ES-I3 (cell line): ENCODE measurements at regions not wholly inside any gene's neighbourhood (a gene's known extent, or its start where the extent isn't known, plus 50 kb on each side); places are given as distances from the start of the nearest gene placed in this dataset.

Experiments
- H3K36me3 ChIP-seq: 2 replicates; pipeline ENCODE4 v1.6.1; 2013; ENCODE audit warnings: mild to moderate bottlenecking, low read length, control low read depth, moderate library complexity; ENCODE audit not compliant: insufficient read depth
- H3K4me1 ChIP-seq: 2 replicates; pipeline ENCODE4 v1.6.1; 2013; ENCODE audit warnings: mild to moderate bottlenecking, control low read depth, low read length; ENCODE audit not compliant: insufficient read depth
- H3K9ac ChIP-seq: 2 replicates; pipeline ENCODE4 v1.6.1; 2013; ENCODE audit warnings: low read depth, mild to moderate bottlenecking, low read length, moderate library complexity
- H3K9me3 ChIP-seq: 2 replicates; pipeline ENCODE4 v1.6.1; 2013; ENCODE audit warnings: mild to moderate bottlenecking, low read length, moderate library complexity; ENCODE audit not compliant: control insufficient read depth, insufficient read depth

GRCh38 chr11:70521475-70522308, 123.4 kb downstream of the CTTN start:
- Histone ChIP-seq H3K9me3 (no peaks in the 10 kb centered on the region), H3K36me3 (no peaks in the 10 kb centered on the region), H3K4me1 (peaks cover 39% of the 10 kb centered on the region), H3K9ac (no peak overlapping the region)

DNA sequence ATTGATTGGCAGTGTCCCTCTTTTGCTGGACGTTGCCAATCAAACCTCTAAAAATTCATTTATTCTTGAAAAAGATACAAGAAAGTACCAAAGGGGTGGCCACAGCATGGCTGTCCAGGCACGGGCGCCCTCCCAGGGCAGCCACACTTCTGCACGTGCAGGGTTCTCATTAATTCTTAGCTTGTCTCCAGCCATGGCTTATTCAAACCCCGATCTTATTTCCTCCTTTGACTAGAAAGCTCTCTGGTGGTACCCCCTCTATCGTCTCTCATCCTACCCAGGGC, 123.9 kb downstream of the CTTN start:
- no peak overlapping the region for H3K9ac ChIP-seq
- no peaks in the 10 kb centered on the region for H3K9me3 ChIP-seq
- no peaks in the 10 kb centered on the region for H3K36me3 ChIP-seq
- H3K4me1 ChIP-seq, result peaks cover 39% of the 10 kb centered on the region

DNA sequence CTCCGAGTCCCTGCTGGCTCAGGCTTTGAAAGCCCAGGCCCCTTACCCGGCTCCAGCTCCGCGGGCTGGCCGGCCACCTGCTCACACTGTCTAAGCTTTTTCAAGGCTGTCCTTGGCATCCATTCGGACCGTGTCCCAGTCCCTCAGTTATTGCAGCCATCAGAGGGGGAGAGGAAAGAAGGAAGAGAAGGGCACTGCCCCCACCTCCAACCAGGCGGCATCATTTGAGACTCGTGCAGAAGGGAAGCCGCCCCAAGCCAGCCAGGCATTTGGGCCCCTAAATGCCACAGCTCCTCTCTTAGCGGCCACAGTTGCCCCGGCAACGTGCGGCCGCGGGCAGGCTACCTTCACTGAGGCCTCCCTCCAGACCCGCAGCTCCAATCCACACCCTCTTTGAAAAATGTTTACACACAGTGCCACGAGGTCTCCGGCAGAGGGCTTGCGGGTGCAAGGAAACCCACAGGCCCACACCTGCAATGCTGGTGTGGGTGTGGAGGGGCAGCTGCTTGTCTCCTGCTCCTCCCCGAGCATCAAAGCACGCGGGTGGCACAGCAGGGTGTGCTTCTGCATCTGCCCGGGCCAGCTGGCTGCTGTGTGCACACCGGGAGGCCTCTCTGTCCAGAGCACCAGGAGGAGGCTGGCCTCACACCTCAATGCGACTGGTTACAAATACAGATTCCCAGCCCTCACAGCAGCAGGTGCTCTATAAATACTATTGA, 124.4 kb downstream of the CTTN start:
- Histone ChIP-seq H3K4me1 (peaks cover 39% of the 10 kb centered on the region), H3K36me3 (no peaks in the 10 kb centered on the region), H3K9ac (no peak overlapping the region), H3K9me3 (no peaks in the 10 kb centered on the region)

GRCh38 chr11:70523384-70524095, 125.2 kb downstream of the CTTN start:
- Histone ChIP-seq H3K36me3 (no peaks in the 10 kb centered on the region), H3K9ac (no peak overlapping the region), H3K4me1 (peaks cover 36% of the 10 kb centered on the region), H3K9me3 (no peaks in the 10 kb centered on the region)

DNA sequence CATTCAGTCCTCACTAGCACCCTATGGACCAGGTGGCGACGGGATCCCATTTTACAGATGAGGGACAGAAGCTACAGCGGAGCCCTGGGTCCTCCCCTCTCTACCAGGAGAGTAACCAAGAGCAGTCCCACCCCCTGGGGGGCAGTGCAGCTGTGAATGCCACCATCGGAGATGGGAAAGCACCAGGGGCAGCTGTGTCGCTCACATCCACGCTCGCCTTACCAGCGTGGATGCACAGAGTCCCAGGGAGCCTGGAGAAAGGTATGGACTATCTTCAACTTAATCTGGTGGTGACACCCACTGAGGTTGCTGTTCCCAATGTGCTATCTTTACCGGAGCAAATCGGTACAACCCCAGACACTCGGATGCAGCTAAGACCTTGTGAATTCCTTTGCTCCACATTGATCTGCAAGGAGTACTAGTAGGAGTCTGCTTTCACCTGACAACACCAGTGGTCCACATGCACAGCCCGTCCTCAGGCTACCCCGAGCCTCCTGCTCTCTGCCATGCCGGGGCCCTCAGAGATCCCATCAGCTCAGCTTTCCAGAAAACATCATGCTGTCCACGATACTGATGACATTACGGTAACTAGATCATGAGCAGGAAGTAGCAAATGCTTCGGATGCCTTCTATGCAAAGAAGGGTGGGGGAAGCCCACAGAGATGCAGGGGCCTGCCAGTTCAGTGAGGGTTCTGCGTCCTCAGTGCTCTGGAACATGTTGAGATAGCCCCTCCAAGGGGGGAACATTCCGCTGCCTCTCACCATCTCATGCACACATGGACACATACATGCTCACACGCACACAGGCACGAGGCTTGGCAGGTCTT, 126.0 kb downstream of the CTTN start:
- Histone ChIP-seq H3K36me3 (no peaks in the 10 kb centered on the region), H3K4me1 (peaks cover 36% of the 10 kb centered on the region), H3K9me3 (no peaks in the 10 kb centered on the region), H3K9ac (no peak overlapping the region)

- Histone ChIP-seq H3K9me3 (no peaks in the 10 kb centered on the region), H3K36me3 (no peaks in the 10 kb centered on the region), H3K9ac (no peak overlapping the region), H3K4me1 (peaks cover 36% of the 10 kb centered on the region)
Observed at GRCh38 chr11:70525006-70525405, 126.7 kb downstream of the CTTN start.

GRCh38 chr11:70525466-70525865, 127.1 kb downstream of the CTTN start:
- H3K9ac ChIP-seq, result no peak overlapping the region
- no peaks in the 10 kb centered on the region for H3K9me3 ChIP-seq
- peaks cover 36% of the 10 kb centered on the region for H3K4me1 ChIP-seq
- no peaks in the 10 kb centered on the region for H3K36me3 ChIP-seq

- H3K9me3 ChIP-seq, result no peaks in the 10 kb centered on the region
- no peak overlapping the region for H3K9ac ChIP-seq
- H3K36me3 ChIP-seq, result no peaks in the 10 kb centered on the region
- peaks cover 36% of the 10 kb centered on the region for H3K4me1 ChIP-seq
Observed at GRCh38 chr11:70526116-70527045, 128.1 kb downstream of the CTTN start.

DNA sequence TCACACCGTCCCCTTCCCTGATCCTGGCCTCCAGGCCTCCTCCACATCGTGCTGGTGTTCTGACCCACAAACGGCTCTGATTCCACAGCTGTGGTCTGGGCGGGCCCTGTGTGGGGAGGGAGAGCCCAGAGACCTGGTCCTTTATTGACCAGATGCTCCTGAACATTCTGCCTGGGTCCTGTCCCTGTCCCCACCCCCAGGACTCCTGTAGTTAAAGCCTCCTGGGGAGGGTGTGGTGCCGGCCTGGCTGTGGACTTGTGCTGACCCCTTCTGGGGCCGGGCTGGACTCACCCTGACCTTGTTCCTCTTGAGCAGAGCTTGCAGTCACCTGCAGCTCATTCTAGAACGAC, 128.7 kb downstream of the CTTN start:
- H3K9ac ChIP-seq, result no peak overlapping the region
- H3K9me3 ChIP-seq, result no peaks in the 10 kb centered on the region
- peaks cover 41% of the 10 kb centered on the region for H3K4me1 ChIP-seq
- H3K36me3 ChIP-seq, result no peaks in the 10 kb centered on the region

DNA sequence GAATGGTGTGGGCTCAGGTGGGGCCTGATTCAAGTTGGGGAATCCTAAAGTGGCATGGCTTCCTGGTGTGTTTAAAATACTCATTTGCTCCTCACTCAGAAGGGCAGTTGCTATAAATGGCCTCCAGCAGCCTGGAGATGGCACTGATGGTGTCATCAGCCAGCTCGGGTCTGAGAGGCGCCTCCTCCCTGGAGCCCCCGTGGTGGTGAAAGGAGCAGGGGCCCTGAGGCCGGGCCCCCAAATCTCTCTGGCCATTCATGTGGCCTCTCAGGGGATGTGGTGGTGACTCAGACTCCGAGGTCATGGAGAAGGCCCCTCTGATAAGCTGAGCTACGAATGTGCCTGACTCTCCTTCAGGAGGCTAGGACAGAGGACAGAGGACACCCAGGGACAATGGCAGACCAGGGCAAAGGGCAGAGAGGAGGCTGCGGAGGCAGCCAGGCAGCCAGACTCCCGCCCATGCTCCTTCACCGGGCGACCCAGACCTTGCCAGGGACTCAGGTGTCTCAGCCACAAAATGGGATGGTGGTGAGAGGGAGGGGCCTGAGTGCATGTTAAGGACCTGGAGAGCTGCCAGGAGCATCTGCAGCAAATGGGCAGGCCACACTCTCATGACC, 129.2 kb downstream of the CTTN start:
- Histone ChIP-seq H3K9ac (no peak overlapping the region), H3K9me3 (no peaks in the 10 kb centered on the region), H3K36me3 (no peaks in the 10 kb centered on the region), H3K4me1 (peaks cover 46% of the 10 kb centered on the region)

DNA sequence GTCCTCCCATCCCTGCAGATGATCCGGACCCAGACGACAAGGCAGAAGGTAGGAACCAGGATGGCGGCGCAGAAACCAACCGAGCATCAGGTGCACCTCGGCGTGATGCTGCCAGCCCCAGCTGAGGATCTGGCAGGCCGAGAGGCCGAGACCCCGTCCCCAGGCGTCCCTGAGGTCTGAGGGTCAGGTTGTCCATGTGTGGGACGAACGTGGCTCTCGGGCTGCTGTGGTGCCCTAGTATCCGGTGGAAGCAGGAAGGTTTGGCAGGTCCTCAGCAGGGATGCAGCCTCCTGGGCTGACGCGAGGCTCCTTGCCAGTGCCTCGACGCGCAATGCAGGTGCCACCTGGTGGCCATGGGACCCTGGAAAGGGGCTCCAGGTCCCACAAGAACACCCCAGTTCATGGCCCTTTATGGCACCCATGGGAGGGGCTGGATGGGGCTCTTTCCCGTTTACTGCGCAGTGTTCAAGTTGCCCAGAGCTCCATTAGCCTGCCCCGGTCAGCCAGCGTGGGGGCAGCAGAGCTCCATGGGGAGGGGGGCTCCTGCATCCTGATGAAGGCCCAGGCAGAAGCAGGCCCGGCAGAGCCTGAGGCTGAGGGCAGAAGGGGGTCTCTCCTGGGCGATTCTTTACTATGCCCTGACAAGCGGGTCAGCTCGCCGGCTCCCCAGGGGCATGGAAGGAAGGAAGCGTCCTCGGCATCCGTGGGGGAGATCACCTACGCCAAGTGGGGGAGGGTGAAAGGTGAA, 129.9 kb downstream of the CTTN start:
- H3K9me3 ChIP-seq, result no peaks in the 10 kb centered on the region

GRCh38 chr11:70528794-70529580, 130.7 kb downstream of the CTTN start:
- Histone ChIP-seq H3K9ac (no peak overlapping the region), H3K36me3 (no peaks in the 10 kb centered on the region), H3K9me3 (no peaks in the 10 kb centered on the region), H3K4me1 (peaks cover 37% of the 10 kb centered on the region)

More for the DNA sequence above, 129.9 kb downstream of the CTTN start:
- peaks cover 44% of the 10 kb centered on the region for H3K4me1 ChIP-seq
- no peak overlapping the region for H3K9ac ChIP-seq
- H3K36me3 ChIP-seq, result no peaks in the 10 kb centered on the region
